HepG2 (cell line): ENCODE measurements at regions not wholly inside any gene's neighbourhood (a gene's known extent, or its start where the extent isn't known, plus 50 kb on each side); places are given as distances from the start of the nearest gene placed in this dataset.

Source experiments
- ATAC-seq: fragments of 200-7000 bp; cut with Tn5 transposase; 3 replicates; pipeline ENCODE4 v1.9.1; 2020; ENCODE audit warnings: mild to moderate bottlenecking, moderate library complexity
- BruUV-seq: library from RNA; stranded (reverse); fragments of 400-500 nt; replicated peaks from 2 replicates; lab custom pipeline; 2021; lab: Mats Ljungman, UMichigan
- CTCF ChIA-PET: fragments of 300-600 bp; formaldehyde crosslinking; extraction: SDS; loops from one replicate; lab custom pipeline; 2021; ENCODE audit warnings: low total read pairs, inconsistent platforms, low intra/inter-chr PET ratio; lab: Yijun Ruan, JAX
- POLR2A ChIA-PET: fragments of 350-600 bp; sonication (Branson Sonifier 250); formaldehyde crosslinking; loops from one replicate; lab custom pipeline; 2020; ENCODE audit warnings: antibody characterized with exemption, inconsistent platforms; lab: Yijun Ruan, JAX
- DNase-seq: peaks from one replicate; pipeline ENCODE4 v3.0.0-alpha.2; 2015; ENCODE audit warnings: low spot score
- FAIRE-seq: peaks from 3 replicates; lab custom pipeline; 2011; peaks lifted over from hg19 to GRCh38; lab: Jason Lieb, UNC
- H2AFZ ChIP-seq: one replicate; pipeline ENCODE4 v1.6.1; 2011; ENCODE audit warnings: low read length, inconsistent platforms
- H3K27ac ChIP-seq: fragments of 300-600 bp; 3 replicates; pipeline ENCODE4 v1.8.0; 2011; ENCODE audit warnings: mixed run types, mild to moderate bottlenecking, mixed read lengths, low read length, inconsistent platforms; ENCODE audit not compliant: insufficient read depth; ENCODE audit errors: extremely low read length
- H3K27me3 ChIP-seq, 2 experiments: fragments of 200-600 bp in 1 of 2; 2 replicates in 1 of 2; 3 replicates in 1 of 2; pipeline versions ENCODE4 v1.6.0 to v1.8.0; 2011; ENCODE audit warnings: low read length in 2 of 2, mild to moderate bottlenecking in 2 of 2, moderate library complexity in 2 of 2, inconsistent platforms in 1 of 2; ENCODE audit not compliant: insufficient read depth in 2 of 2, control insufficient read depth in 1 of 2
- H3K36me3 ChIP-seq, 2 experiments: fragments of 200-600 bp in 1 of 2; replicated peaks in 1 of 2; 2 replicates in 1 of 2; 3 replicates in 1 of 2; pipeline versions ENCODE4 v1.5.1 to v1.8.0; 2011; ENCODE audit warnings: low read length in 2 of 2, inconsistent platforms in 1 of 2; ENCODE audit not compliant: insufficient read depth in 2 of 2, control insufficient read depth in 1 of 2
- H3K4me1 ChIP-seq: 2 replicates; pipeline ENCODE4 v1.5.1; 2012; ENCODE audit warnings: low read length, inconsistent platforms; ENCODE audit not compliant: insufficient read depth
- H3K4me2 ChIP-seq: 2 replicates; pipeline ENCODE4 v1.6.0; 2011; ENCODE audit warnings: low read depth, low read length, inconsistent platforms
- H3K4me3 ChIP-seq, 3 experiments: fragments of 200-600 bp in 1 of 3; sonication (generic), shearing (Covaris generic) in 1 of 3; replicated peaks in 1 of 3; 2 replicates each; pipeline ENCODE4 v1.5.1; 2011 to 2016; ENCODE audit warnings: low read length in 3 of 3, inconsistent platforms in 2 of 3, low read depth in 2 of 3, mild to moderate bottlenecking in 2 of 3, control low read depth in 1 of 3, mixed read lengths in 1 of 3; ENCODE audit not compliant: insufficient read depth in 1 of 3
- H3K79me2 ChIP-seq: one replicate; pipeline ENCODE4 v1.6.1; 2011; ENCODE audit warnings: low read length, inconsistent platforms; ENCODE audit not compliant: insufficient read depth
- H3K9ac ChIP-seq: 2 replicates; pipeline ENCODE4 v1.6.0; 2011; ENCODE audit warnings: mild to moderate bottlenecking, low read depth, low read length, inconsistent platforms; ENCODE audit not compliant: insufficient read depth
- H3K9me3 ChIP-seq: 2 replicates; pipeline ENCODE4 v1.5.1; 2012; ENCODE audit warnings: mild to moderate bottlenecking, low read length
- H4K20me1 ChIP-seq: 2 replicates; pipeline ENCODE4 v1.6.0; 2011; ENCODE audit warnings: inconsistent platforms, mild to moderate bottlenecking, low read length, moderate library complexity; ENCODE audit not compliant: insufficient read depth
- BCL6 ChIP-seq: IDR thresholded peaks from 2 replicates; pipeline ENCODE4 v1.6.1; 2016; ENCODE audit warnings: missing genetic modification reagents, missing compliant biosample characterization
- CENPX ChIP-seq: sonication (generic); formaldehyde crosslinking; IDR thresholded peaks from 2 replicates; pipeline ENCODE4 v1.9.0; 2021; ENCODE audit warnings: mild to moderate bottlenecking, missing genetic modification reagents, moderate library complexity
- MED1 ChIP-seq: sonication (generic); formaldehyde crosslinking; IDR thresholded peaks from 2 replicates; pipeline ENCODE4 v1.4.0; 2020; ENCODE audit warnings: missing genetic modification reagents
- NCOA5 ChIP-seq: sonication (generic); formaldehyde crosslinking; IDR thresholded peaks from 2 replicates; pipeline ENCODE4 v1.4.0; 2020; ENCODE audit warnings: missing genetic modification reagents
- SOX13 ChIP-seq, 3 experiments: fragments of 450-650 bp in 1 of 3; sonication (generic) in 1 of 3; formaldehyde crosslinking in 1 of 3; IDR thresholded peaks in 2 of 3; conservative IDR thresholded peaks in 1 of 3; 2 replicates each; pipeline versions ENCODE4 v1.5.0 to v1.6.1; 2016 to 2020; ENCODE audit warnings: antibody characterized with exemption in 1 of 3, mild to moderate bottlenecking in 1 of 3, missing compliant biosample characterization in 1 of 3, missing genetic modification reagents in 1 of 3, moderate library complexity in 1 of 3
- STAT6 ChIP-seq: sonication (generic); formaldehyde crosslinking; IDR thresholded peaks from 2 replicates; pipeline ENCODE4 v1.4.0; 2020; ENCODE audit warnings: missing genetic modification reagents, mild to moderate bottlenecking, borderline replicate concordance
- ZFAT ChIP-seq: sonication (generic); formaldehyde crosslinking; conservative IDR thresholded peaks from 2 replicates; pipeline ENCODE4 v1.8.1; 2023; ENCODE audit warnings: missing genetic modification reagents, inconsistent platforms
- ZFP90 ChIP-seq: sonication (generic); formaldehyde crosslinking; IDR thresholded peaks from 2 replicates; pipeline ENCODE4 v1.8.0; 2022; ENCODE audit warnings: missing genetic modification reagents, mild to moderate bottlenecking, inconsistent platforms, borderline replicate concordance
- ZNF451 ChIP-seq: sonication (generic); formaldehyde crosslinking; IDR thresholded peaks from 2 replicates; pipeline ENCODE4 v1.5.0; 2020; ENCODE audit warnings: mild to moderate bottlenecking, missing genetic modification reagents
- ZNF850 ChIP-seq: sonication (generic); formaldehyde crosslinking; conservative IDR thresholded peaks from 2 replicates; pipeline ENCODE4 v1.9.0; 2021; ENCODE audit warnings: mild to moderate bottlenecking, missing genetic modification reagents
- WGBS: methylation state at CpG from one replicate; pipeline ENCODE4 v1.1.6; 2017; ENCODE audit warnings: low lambda C conversion rate; 5-methylcytosine and 5-hydroxymethylcytosine counted together
- in situ Hi-C: cut with HindIII; loops from 2 replicates; pipeline ENCODE4 v1.10.0; 2017; ENCODE audit warnings: low pct_unique_long_range_greater_than_20kb; ENCODE audit not compliant: extremely low pct_ligation_motif_present
- intact Hi-C: fragments of 100-400 bp; cut with micrococcal nuclease; formaldehyde crosslinking; loops from one replicate; pipeline ENCODE4 v1.10.0; 2022; ENCODE audit not compliant: unreplicated experiment
- TF ChIP-seq, protein P1 (sequence below): sonication (generic); formaldehyde crosslinking; IDR thresholded peaks from 2 replicates; pipeline ENCODE4 v1.5.0; 2020; ENCODE audit warnings: missing genetic modification reagents, mild to moderate bottlenecking, borderline replicate concordance

DNA sequence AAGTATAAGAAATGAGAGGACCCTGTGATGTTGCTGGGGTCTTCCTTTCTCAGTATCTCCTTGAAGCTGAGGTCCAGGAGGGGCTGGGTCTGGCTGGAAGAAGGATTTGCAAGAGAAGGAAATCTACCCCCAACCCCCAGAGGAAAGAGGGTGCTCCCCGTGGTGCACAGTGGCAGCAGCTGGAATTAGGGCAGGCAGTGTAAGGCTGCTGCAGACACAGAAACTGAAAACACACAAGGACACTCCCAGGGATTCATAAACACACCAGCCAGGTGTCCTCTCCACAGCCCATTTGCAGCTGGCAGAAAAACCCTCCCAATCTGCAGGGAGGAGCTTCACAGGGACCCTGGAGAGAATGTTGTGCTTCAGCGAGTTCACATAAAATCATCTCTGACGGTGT, 297.2 kb downstream of the CDH26 start:
- H2AFZ ChIP-seq, result no peak overlapping the region
- no peak for TF ChIP-seq NCOA5 (CRISPR knock-in tag)
- H3K9ac ChIP-seq, result no peak overlapping the region
- H3K79me2 ChIP-seq, result no peaks in the 10 kb centered on the region
- POLR2A ChIA-PET, result no interaction called here
- H3K27ac ChIP-seq, result no peak overlapping the region
- intact Hi-C loops (no loop called here), in situ Hi-C loops (no loop called here)
- H3K27me3 ChIP-seq, result peaks cover 3 to 38% of the 10 kb centered on the region in 2 experiments; a peak in 3 of 5 replicates
- H3K36me3 ChIP-seq, result no peaks in the 10 kb centered on the region
- CTCF ChIA-PET, result no interaction called here
- H3K4me2 ChIP-seq, result no peak overlapping the region
- BruUV-seq, result no TSS peak
- H3K9me3 ChIP-seq, result no peaks in the 10 kb centered on the region
- H3K4me1 ChIP-seq, result peaks cover 20% of the 10 kb centered on the region
- 4% methylated on average over 3 of the region's 3 CpGs for WGBS
- DNase-seq, result no peak
- H3K4me3 ChIP-seq, result no peak overlapping the region
- FAIRE-seq, result no peak
- no peaks in the 10 kb centered on the region for H4K20me1 ChIP-seq
- ATAC-seq, result no peak

- Histone ChIP-seq H3K79me2 (no peaks in the 10 kb centered on the region), H2AFZ (no peak overlapping the region), H3K27ac (no peak overlapping the region), H4K20me1 (no peaks in the 10 kb centered on the region), H3K9me3 (no peaks in the 10 kb centered on the region), H3K4me1 (peaks cover 20% of the 10 kb centered on the region), H3K36me3 (no peaks in the 10 kb centered on the region), H3K4me3 (no peak overlapping the region), H3K4me2 (no peak overlapping the region), H3K9ac (no peak overlapping the region), H3K27me3 (peaks cover 3 to 42% of the 10 kb centered on the region in 2 experiments; a peak in 3 of 5 replicates)
- intact Hi-C loops (no loop called here), in situ Hi-C loops (no loop called here)
- DNase-seq (no peak), ATAC-seq (no peak), FAIRE-seq (no peak)
- POLR2A ChIA-PET, result no interaction called here
- no TSS peak for BruUV-seq
- 11% methylated on average over 6 of the region's 6 CpGs for WGBS
- CTCF ChIA-PET, result no interaction called here
- TF ChIP-seq BCL6 (CRISPR knock-in tag) (no peak), ZFP90 (CRISPR knock-in tag) (no peak), CENPX (CRISPR knock-in tag) (no peak), MED1 (CRISPR knock-in tag) (no peak), SOX13 (IDR thresholded peaks at IDR 0.05) (no peak), SOX13 (CRISPR knock-in tag; conservative IDR thresholded peaks at IDR 0.05 in 1 of 2, IDR thresholded peaks at IDR 0.05 in 1 of 2) (no peak), ZNF850 (no peak), ZNF451 (CRISPR knock-in tag) (no peak), ZFAT (CRISPR knock-in tag) (no peak), STAT6 (CRISPR knock-in tag) (no peak)
- TF ChIP-seq, protein P1, sequence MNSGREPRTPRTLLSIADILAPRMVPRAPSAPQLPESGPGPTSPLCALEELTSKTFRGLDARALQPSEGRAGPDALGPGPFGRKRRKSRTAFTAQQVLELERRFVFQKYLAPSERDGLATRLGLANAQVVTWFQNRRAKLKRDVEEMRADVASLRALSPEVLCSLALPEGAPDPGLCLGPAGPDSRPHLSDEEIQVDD (CRISPR knock-in tag), result no peak
Measured at GRCh38 chr20:60255866-60256265, 297.6 kb downstream of the CDH26 start.
